Omental fat pad (tissue), 3 donors: ENCODE measurements at regions not wholly inside any gene's neighbourhood (a gene's known extent, or its start where the extent isn't known, plus 50 kb on each side); places are given as distances from the start of the nearest gene placed in this dataset.

ENCODE experiments used
- ATAC-seq: fragments of 150-250 bp; one replicate; pipeline ENCODE4 v1.9.1; 2016; ENCODE audit warnings: mild to moderate bottlenecking, moderate library complexity; ENCODE audit not compliant: low FRiP score
- DNase-seq: peaks from one replicate; pipeline ENCODE4 v3.0.0-alpha.2; 2019; ENCODE audit warnings: low spot score
- CTCF ChIP-seq, 3 donors: fragments of 450-650 bp; IDR thresholded peaks; one replicate each; pipeline ENCODE4 v1.5.1; 2016 to 2017; ENCODE audit warnings: antibody characterized with exemption in 3 of 3, mild to moderate bottlenecking in 3 of 3, moderate library complexity in 2 of 3

- no peak for TF ChIP-seq CTCF (IDR thresholded peaks at IDR 0.05)
- no peak for DNase-seq
- ATAC-seq, result no peak
These were observed 151.5 kb upstream of the KLF6 start for GRCh38 chr10:3936422-3937040.

GRCh38 chr10:3935933-3936359, 150.9 kb upstream of the KLF6 start:
- DNase-seq (no peak), ATAC-seq (no peak)
- TF ChIP-seq CTCF (IDR thresholded peaks at IDR 0.05), result no peak

- DNase-seq, result no peak
- peak; percentile 91 for ATAC-seq
- no peak for TF ChIP-seq CTCF (IDR thresholded peaks at IDR 0.05)
These were observed 150.1 kb upstream of the KLF6 start for GRCh38 chr10:3935141-3935540.

- ATAC-seq (no peak), DNase-seq (no peak)
- no peak for TF ChIP-seq CTCF (IDR thresholded peaks at IDR 0.05)
These were observed 148.7 kb upstream of the KLF6 start for GRCh38 chr10:3933733-3934132.

GRCh38 chr10:3932597-3933375, 147.8 kb upstream of the KLF6 start:
- DNase-seq, result no peak
- no peak for TF ChIP-seq CTCF (IDR thresholded peaks at IDR 0.05)
- no peak for ATAC-seq

- ATAC-seq (no peak), DNase-seq (no peak)
- no peak for TF ChIP-seq CTCF (IDR thresholded peaks at IDR 0.05)
These were observed 146.9 kb upstream of the KLF6 start for GRCh38 chr10:3931901-3932300.

- DNase-seq, result no peak
These were observed 146.2 kb upstream of the KLF6 start for GRCh38 chr10:3931224-3931623.

More at GRCh38 chr10:3931224-3931623, 146.2 kb upstream of the KLF6 start:
- no peak for ATAC-seq
- TF ChIP-seq CTCF (IDR thresholded peaks at IDR 0.05), result no peak
